ENCODE measurements at regions not wholly inside any gene's neighbourhood (a gene's known extent, or its start where the extent isn't known, plus 50 kb on each side); places are given as distances from the start of the nearest gene placed in this dataset.

DNA sequence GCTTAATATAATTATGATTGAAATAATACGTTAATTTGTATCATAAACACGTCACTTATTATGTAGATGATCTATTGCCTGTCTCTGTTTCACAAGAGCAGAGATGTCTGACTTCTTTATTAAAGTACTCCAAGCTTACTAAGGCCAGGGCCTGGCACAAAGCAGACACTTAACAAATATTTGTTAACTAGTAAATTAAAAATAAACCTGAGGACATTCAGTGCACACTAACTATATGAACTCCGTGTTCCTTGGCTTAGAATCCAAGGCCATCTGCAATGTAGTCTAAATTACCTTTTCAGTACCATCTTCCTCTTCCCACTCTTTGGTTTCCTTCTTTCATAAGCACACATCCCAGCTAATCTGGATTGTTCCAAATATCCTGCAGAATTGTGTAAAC, 210.8 kb upstream of the SOX9 start:
- POLR2A ChIA-PET (ENCODE audit: unreplicated experiment), result no interaction called here
- H4K20me1 ChIP-seq (ENCODE audit: insufficient read depth), result no peaks in the 10 kb centered on the region
- no peaks in the 10 kb centered on the region for H3K36me3 ChIP-seq (ENCODE audit: low read depth)
- no peaks in the 10 kb centered on the region for H3K27me3 ChIP-seq (ENCODE audit: insufficient read depth, low read depth)
- H3K9me2 ChIP-seq (ENCODE audit: insufficient read depth), result no peaks in the 10 kb centered on the region
- H3K9me3 ChIP-seq (ENCODE audit: insufficient read depth, low read depth), result no peaks in the 10 kb centered on the region
- H3K27ac ChIP-seq, result no peak overlapping the region
- no peaks in the 10 kb centered on the region for H3K4me1 ChIP-seq (replicated peaks; ENCODE audit: insufficient read depth)
- no peak overlapping the region for H2AFZ ChIP-seq
- no peak overlapping the region for H3K4me3 ChIP-seq
- no peaks in the 10 kb centered on the region for H3F3A ChIP-seq (ENCODE audit: insufficient read depth, low read depth)
- no TSS peak for BruUV-seq (replicated peaks)
- H3K4me2 ChIP-seq, result no peak overlapping the region
- no peak for DNase-seq
- intact Hi-C loops (cut with micrococcal nuclease; ENCODE audit: unreplicated experiment), result no loop called here
- TF ChIP-seq, protein P1, sequence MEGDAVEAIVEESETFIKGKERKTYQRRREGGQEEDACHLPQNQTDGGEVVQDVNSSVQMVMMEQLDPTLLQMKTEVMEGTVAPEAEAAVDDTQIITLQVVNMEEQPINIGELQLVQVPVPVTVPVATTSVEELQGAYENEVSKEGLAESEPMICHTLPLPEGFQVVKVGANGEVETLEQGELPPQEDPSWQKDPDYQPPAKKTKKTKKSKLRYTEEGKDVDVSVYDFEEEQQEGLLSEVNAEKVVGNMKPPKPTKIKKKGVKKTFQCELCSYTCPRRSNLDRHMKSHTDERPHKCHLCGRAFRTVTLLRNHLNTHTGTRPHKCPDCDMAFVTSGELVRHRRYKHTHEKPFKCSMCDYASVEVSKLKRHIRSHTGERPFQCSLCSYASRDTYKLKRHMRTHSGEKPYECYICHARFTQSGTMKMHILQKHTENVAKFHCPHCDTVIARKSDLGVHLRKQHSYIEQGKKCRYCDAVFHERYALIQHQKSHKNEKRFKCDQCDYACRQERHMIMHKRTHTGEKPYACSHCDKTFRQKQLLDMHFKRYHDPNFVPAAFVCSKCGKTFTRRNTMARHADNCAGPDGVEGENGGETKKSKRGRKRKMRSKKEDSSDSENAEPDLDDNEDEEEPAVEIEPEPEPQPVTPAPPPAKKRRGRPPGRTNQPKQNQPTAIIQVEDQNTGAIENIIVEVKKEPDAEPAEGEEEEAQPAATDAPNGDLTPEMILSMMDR (conservative IDR thresholded peaks at IDR 0.05), result no peak
- CTCF ChIA-PET, result no interaction called here
- H3K79me2 ChIP-seq (ENCODE audit: low read depth), result no peaks in the 10 kb centered on the region

DNA sequence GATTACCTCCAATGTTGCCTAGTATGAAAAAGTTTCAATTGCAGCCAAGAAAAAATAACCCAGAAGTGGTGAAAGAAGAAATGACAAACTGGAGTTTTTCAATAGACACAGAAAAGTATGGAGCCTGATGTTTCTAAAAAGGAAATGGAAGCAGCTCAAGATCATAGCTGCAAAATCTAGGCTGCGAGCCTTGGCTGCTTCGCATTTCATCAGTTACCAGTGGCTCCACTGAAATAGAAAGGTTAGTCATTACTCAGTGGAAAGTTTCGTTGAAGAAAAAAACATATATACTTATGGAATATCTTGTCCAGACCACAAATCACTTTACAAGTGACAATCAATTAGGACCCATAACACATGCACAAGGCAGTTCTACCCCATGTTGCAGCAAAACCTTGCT, 206.8 kb upstream of the SOX9 start:
- DNase-seq, result no peak
- ChIA-PET CTCF (no interaction called here), POLR2A (ENCODE audit: unreplicated experiment) (no interaction called here)
- Histone ChIP-seq H3K79me2 (ENCODE audit: low read depth) (no peaks in the 10 kb centered on the region), H3K4me1 (replicated peaks; ENCODE audit: insufficient read depth) (peaks cover 8% of the 10 kb centered on the region), H3K4me2 (no peak overlapping the region), H3K36me3 (ENCODE audit: low read depth) (no peaks in the 10 kb centered on the region), H3F3A (ENCODE audit: insufficient read depth, low read depth) (no peaks in the 10 kb centered on the region), H3K27ac (no peak overlapping the region), H3K27me3 (ENCODE audit: insufficient read depth, low read depth) (no peaks in the 10 kb centered on the region), H4K20me1 (ENCODE audit: insufficient read depth) (no peaks in the 10 kb centered on the region), H3K9me2 (ENCODE audit: insufficient read depth) (no peaks in the 10 kb centered on the region), H3K9me3 (ENCODE audit: insufficient read depth, low read depth) (0 out of 2 replicates have a peak, but pooled peaks cover 5% of the 10 kb centered on the region), H2AFZ (0 out of 2 replicates have a peak overlapping the region, but pooled peaks have one; percentile 22), H3K4me3 (no peak overlapping the region)
- no TSS peak for BruUV-seq (replicated peaks)
- intact Hi-C loops (cut with micrococcal nuclease; ENCODE audit: unreplicated experiment), result no loop called here
- TF ChIP-seq, protein P1 (conservative IDR thresholded peaks at IDR 0.05), result no peak
- no peak for TF ChIP-seq EZH2 (IDR thresholded peaks at IDR 0.05; ENCODE audit: low read depth)

GRCh38 chr17:71914812-71915211, 206.0 kb upstream of the SOX9 start:
- H3K79me2 ChIP-seq (ENCODE audit: low read depth), result no peaks in the 10 kb centered on the region
- peaks cover 5% of the 10 kb centered on the region; the same call in 1 of the 2 replicates for H3K9me3 ChIP-seq (ENCODE audit: insufficient read depth, low read depth)
- H3F3A ChIP-seq (ENCODE audit: insufficient read depth, low read depth), result no peaks in the 10 kb centered on the region
- intact Hi-C loops (cut with micrococcal nuclease; ENCODE audit: unreplicated experiment), result no loop called here
- H3K27ac ChIP-seq, result no peak overlapping the region
- H4K20me1 ChIP-seq (ENCODE audit: insufficient read depth), result no peaks in the 10 kb centered on the region
- BruUV-seq (replicated peaks), result no TSS peak
- no peak for DNase-seq
- no peaks in the 10 kb centered on the region for H3K9me2 ChIP-seq (ENCODE audit: insufficient read depth)
- POLR2A ChIA-PET (ENCODE audit: unreplicated experiment), result interaction anchor here (0.7 kb wide), 1 partner anchor 8 kb away, joined by 6 read pairs; no protein-coding TSS in a partner anchor
- H3K36me3 ChIP-seq (ENCODE audit: low read depth), result no peaks in the 10 kb centered on the region
- H2AFZ ChIP-seq, result no peak overlapping the region
- CTCF ChIA-PET, result no interaction called here
- no peak for TF ChIP-seq EZH2 (IDR thresholded peaks at IDR 0.05; ENCODE audit: low read depth)
- TF ChIP-seq, protein P1 (conservative IDR thresholded peaks at IDR 0.05), result no peak
- no peak overlapping the region for H3K4me2 ChIP-seq
- H3K4me1 ChIP-seq (replicated peaks; ENCODE audit: insufficient read depth), result peaks cover 8% of the 10 kb centered on the region
- H3K4me3 ChIP-seq, result no peak overlapping the region
- H3K27me3 ChIP-seq (ENCODE audit: insufficient read depth, low read depth), result no peaks in the 10 kb centered on the region

Data from PC-9 (cell line).